Loucy (cell line): ENCODE measurements at regions not wholly inside any gene's neighbourhood (a gene's known extent, or its start where the extent isn't known, plus 50 kb on each side); places are given as distances from the start of the nearest gene placed in this dataset.

Source experiments
- H2AFZ ChIP-seq: fragments of 200-600 bp; sonication (generic); 2 replicates; pipeline ENCODE4 v1.6.0; 2016; ENCODE audit warnings: antibody characterized with exemption, mild to moderate bottlenecking, low read length, moderate library complexity
- H3F3A ChIP-seq: fragments of 200-600 bp; 2 replicates; pipeline ENCODE4 v1.6.0; 2016; ENCODE audit warnings: antibody characterized with exemption, low read depth, mild to moderate bottlenecking
- H3K27me3 ChIP-seq: fragments of 200-600 bp; sonication (generic); 2 replicates; pipeline ENCODE4 v1.6.1; 2014; ENCODE audit warnings: low read length, mild to moderate bottlenecking; ENCODE audit not compliant: insufficient read depth, poor library complexity, severe bottlenecking
- H3K36me3 ChIP-seq: fragments of 200-600 bp; sonication (generic); 2 replicates; pipeline ENCODE4 v1.6.1; 2016; ENCODE audit warnings: low read length; ENCODE audit not compliant: insufficient read depth
- H3K4me1 ChIP-seq: fragments of 200-600 bp; sonication (generic); 2 replicates; pipeline ENCODE4 v1.5.1; 2014; ENCODE audit warnings: low read length, mild to moderate bottlenecking; ENCODE audit not compliant: insufficient read depth, poor library complexity, severe bottlenecking
- H3K4me2 ChIP-seq: fragments of 200-600 bp; sonication (generic); 2 replicates; pipeline ENCODE4 v1.6.0; 2014; ENCODE audit warnings: antibody characterized with exemption, low read length, low read depth, mild to moderate bottlenecking; ENCODE audit not compliant: poor library complexity, severe bottlenecking
- H3K4me3 ChIP-seq: fragments of 200-600 bp; sonication (generic); 2 replicates; pipeline ENCODE4 v1.5.1; 2014; ENCODE audit warnings: low read length, mild to moderate bottlenecking, mixed read lengths; ENCODE audit not compliant: poor library complexity, severe bottlenecking
- H3K79me2 ChIP-seq: fragments of 200-600 bp; sonication (generic); 2 replicates; pipeline ENCODE4 v1.6.1; 2014; ENCODE audit warnings: low read length; ENCODE audit not compliant: insufficient read depth
- H3K9ac ChIP-seq: fragments of 200-600 bp; sonication (generic); 2 replicates; pipeline ENCODE4 v1.6.0; 2014; ENCODE audit warnings: mild to moderate bottlenecking, low read depth, low read length, moderate library complexity; ENCODE audit not compliant: poor library complexity, severe bottlenecking
- H3K9me2 ChIP-seq: fragments of 200-600 bp; sonication (generic); replicated peaks from 2 replicates; pipeline ENCODE4 v1.6.1; 2016; ENCODE audit warnings: low read depth, low read length, mixed read lengths
- H3K9me3 ChIP-seq: fragments of 200-600 bp; sonication (generic); 2 replicates; pipeline ENCODE4 v1.6.1; 2014; ENCODE audit warnings: mild to moderate bottlenecking, antibody characterized with exemption, low read length, low read depth; ENCODE audit not compliant: insufficient read depth
- H4K20me1 ChIP-seq: fragments of 200-600 bp; sonication (generic); 2 replicates; pipeline ENCODE4 v1.6.0; 2014; ENCODE audit warnings: antibody characterized with exemption, low read length, mild to moderate bottlenecking; ENCODE audit not compliant: insufficient read depth, poor library complexity, severe bottlenecking
- EZH2phosphoT487 ChIP-seq: fragments of 200-600 bp; IDR thresholded peaks from 2 replicates; pipeline ENCODE4 v1.6.1; 2018; ENCODE audit warnings: antibody characterized with exemption, mild to moderate bottlenecking, moderate library complexity, borderline replicate concordance
- TF ChIP-seq, protein P1 (sequence below): fragments of 200-600 bp; sonication (generic); conservative IDR thresholded peaks from 2 replicates; pipeline ENCODE4 v1.5.1; 2014; ENCODE audit warnings: mild to moderate bottlenecking, antibody characterized with exemption, low read length

GRCh38 chr6:128767150-128767549, 115.8 kb upstream of the LAMA2 start:
- no peak overlapping the region for H2AFZ ChIP-seq
- H3K4me1 ChIP-seq = no peaks in the 10 kb centered on the region
- no peak for TF ChIP-seq EZH2phosphoT487
- TF ChIP-seq, protein P1, sequence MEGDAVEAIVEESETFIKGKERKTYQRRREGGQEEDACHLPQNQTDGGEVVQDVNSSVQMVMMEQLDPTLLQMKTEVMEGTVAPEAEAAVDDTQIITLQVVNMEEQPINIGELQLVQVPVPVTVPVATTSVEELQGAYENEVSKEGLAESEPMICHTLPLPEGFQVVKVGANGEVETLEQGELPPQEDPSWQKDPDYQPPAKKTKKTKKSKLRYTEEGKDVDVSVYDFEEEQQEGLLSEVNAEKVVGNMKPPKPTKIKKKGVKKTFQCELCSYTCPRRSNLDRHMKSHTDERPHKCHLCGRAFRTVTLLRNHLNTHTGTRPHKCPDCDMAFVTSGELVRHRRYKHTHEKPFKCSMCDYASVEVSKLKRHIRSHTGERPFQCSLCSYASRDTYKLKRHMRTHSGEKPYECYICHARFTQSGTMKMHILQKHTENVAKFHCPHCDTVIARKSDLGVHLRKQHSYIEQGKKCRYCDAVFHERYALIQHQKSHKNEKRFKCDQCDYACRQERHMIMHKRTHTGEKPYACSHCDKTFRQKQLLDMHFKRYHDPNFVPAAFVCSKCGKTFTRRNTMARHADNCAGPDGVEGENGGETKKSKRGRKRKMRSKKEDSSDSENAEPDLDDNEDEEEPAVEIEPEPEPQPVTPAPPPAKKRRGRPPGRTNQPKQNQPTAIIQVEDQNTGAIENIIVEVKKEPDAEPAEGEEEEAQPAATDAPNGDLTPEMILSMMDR = no peak
- H4K20me1 ChIP-seq = no peaks in the 10 kb centered on the region
- no peak overlapping the region for H3K9ac ChIP-seq
- no peak overlapping the region for H3K4me2 ChIP-seq
- H3K27me3 ChIP-seq = no peaks in the 10 kb centered on the region
- H3F3A ChIP-seq = no peaks in the 10 kb centered on the region
- no peaks in the 10 kb centered on the region for H3K9me2 ChIP-seq
- no peaks in the 10 kb centered on the region; the same call in 1 of the 2 replicates for H3K9me3 ChIP-seq
- H3K79me2 ChIP-seq = no peaks in the 10 kb centered on the region
- no peak overlapping the region for H3K4me3 ChIP-seq
- H3K36me3 ChIP-seq = no peaks in the 10 kb centered on the region

DNA sequence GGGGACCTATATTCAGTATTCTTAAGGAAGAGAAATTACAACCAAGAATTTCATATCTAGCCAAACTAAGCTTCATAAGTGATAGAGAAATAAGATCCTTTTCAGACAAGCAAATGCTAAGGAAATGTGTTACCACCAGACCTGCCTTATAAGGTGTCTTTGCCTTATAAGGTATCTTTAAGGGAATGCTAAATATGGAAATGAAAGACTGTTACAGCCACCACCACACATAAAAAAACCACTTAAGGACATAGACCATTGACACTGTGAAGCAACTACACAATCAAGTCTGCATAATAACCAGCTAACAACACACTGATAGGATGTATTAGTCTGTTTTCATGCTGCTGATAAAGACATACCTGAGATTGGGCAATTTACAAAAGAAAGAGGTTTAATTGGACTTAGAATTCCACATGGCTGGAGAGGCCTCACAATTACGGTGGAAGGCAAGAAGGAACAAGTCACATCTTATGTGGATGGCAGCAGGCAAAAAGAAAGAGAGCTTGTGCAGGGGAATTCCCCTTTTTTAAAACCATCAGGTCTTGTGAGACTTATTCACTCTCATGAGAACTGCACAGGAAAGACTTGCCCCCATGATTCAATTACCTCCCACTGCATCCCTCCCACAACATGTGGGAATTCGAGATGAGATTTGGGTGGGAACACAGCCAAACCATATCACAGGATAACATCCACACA, 119.2 kb upstream of the LAMA2 start:
- Histone ChIP-seq H3K79me2 (no peaks in the 10 kb centered on the region), H3K4me1 (no peaks in the 10 kb centered on the region), H3F3A (no peaks in the 10 kb centered on the region), H3K27me3 (no peaks in the 10 kb centered on the region), H2AFZ (no peak overlapping the region), H3K9ac (no peak overlapping the region), H4K20me1 (no peaks in the 10 kb centered on the region), H3K9me3 (no peaks in the 10 kb centered on the region; the same call in 1 of the 2 replicates), H3K9me2 (no peaks in the 10 kb centered on the region), H3K4me3 (no peak overlapping the region), H3K36me3 (no peaks in the 10 kb centered on the region), H3K4me2 (no peak overlapping the region)
- no peak for TF ChIP-seq EZH2phosphoT487
- TF ChIP-seq, protein P1 = no peak

- no peaks in the 10 kb centered on the region for H3K9me2 ChIP-seq
- H3K9me3 ChIP-seq = no peaks in the 10 kb centered on the region
- no peaks in the 10 kb centered on the region for H4K20me1 ChIP-seq
- no peak overlapping the region for H3K4me2 ChIP-seq
- H3K79me2 ChIP-seq = no peaks in the 10 kb centered on the region
- TF ChIP-seq, protein P1 = no peak
- no peak for TF ChIP-seq EZH2phosphoT487
- no peak overlapping the region for H3K4me3 ChIP-seq
- no peaks in the 10 kb centered on the region for H3K36me3 ChIP-seq
- no peaks in the 10 kb centered on the region for H3K4me1 ChIP-seq
- no peak overlapping the region for H3K9ac ChIP-seq
- H2AFZ ChIP-seq = no peak overlapping the region
- no peaks in the 10 kb centered on the region for H3F3A ChIP-seq
- H3K27me3 ChIP-seq = no peaks in the 10 kb centered on the region
Measured at GRCh38 chr6:128759901-128760300, 123.0 kb upstream of the LAMA2 start.
